Vagina (tissue), 2 donors: ENCODE measurements at regions not wholly inside any gene's neighbourhood (a gene's known extent, or its start where the extent isn't known, plus 50 kb on each side); places are given as distances from the start of the nearest gene placed in this dataset.

Experiments
- POLR2A ChIP-seq, 2 donors: fragments of 450-650 bp; IDR thresholded peaks; one replicate each; pipeline ENCODE4 v1.6.1; 2017; ENCODE audit warnings: antibody characterized with exemption in 2 of 2, mild to moderate bottlenecking in 2 of 2, moderate library complexity in 2 of 2
- TF ChIP-seq, protein P1 (sequence below), 3 experiments: fragments of 450-650 bp in 2 of 3; fragments of 200-600 bp in 1 of 3; sonication (generic) in 1 of 3; IDR thresholded peaks; one replicate each; pipeline ENCODE4 v1.5.1; 2017 to 2019; ENCODE audit warnings: antibody characterized with exemption in 3 of 3, mild to moderate bottlenecking in 2 of 3, moderate library complexity in 2 of 3

DNA sequence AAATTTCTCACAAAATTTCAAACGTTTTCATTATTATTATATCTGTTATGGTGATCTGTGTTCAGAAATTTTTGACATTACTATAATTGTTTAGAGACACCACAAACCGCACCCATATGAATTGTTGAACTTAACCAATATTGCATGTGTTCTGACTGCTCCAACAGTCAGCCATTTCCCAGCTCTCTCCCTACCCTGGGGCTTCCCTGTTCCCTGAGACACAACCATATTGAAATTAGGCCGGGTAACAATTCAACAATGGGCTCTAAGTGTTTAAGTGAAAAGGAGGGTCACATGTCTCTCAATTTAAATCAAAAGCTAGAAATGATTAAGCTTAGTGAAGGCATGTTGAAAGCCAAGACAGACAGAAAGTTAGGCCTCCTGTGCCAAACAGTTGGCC, 424.0 kb downstream of the DSC3 start:
- TF ChIP-seq, protein P1, sequence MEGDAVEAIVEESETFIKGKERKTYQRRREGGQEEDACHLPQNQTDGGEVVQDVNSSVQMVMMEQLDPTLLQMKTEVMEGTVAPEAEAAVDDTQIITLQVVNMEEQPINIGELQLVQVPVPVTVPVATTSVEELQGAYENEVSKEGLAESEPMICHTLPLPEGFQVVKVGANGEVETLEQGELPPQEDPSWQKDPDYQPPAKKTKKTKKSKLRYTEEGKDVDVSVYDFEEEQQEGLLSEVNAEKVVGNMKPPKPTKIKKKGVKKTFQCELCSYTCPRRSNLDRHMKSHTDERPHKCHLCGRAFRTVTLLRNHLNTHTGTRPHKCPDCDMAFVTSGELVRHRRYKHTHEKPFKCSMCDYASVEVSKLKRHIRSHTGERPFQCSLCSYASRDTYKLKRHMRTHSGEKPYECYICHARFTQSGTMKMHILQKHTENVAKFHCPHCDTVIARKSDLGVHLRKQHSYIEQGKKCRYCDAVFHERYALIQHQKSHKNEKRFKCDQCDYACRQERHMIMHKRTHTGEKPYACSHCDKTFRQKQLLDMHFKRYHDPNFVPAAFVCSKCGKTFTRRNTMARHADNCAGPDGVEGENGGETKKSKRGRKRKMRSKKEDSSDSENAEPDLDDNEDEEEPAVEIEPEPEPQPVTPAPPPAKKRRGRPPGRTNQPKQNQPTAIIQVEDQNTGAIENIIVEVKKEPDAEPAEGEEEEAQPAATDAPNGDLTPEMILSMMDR (IDR thresholded peaks at IDR 0.05), result no peak
- no peak for TF ChIP-seq POLR2A (IDR thresholded peaks at IDR 0.05)
